Brain microvascular endothelial cell (primary cell): ENCODE measurements at regions not wholly inside any gene's neighbourhood (a gene's known extent, or its start where the extent isn't known, plus 50 kb on each side); places are given as distances from the start of the nearest gene placed in this dataset.
"Not testable (repeated sequence)": the region's sequence is repeated elsewhere in the genome, so short reads cannot be mapped to it uniquely, and the experiment has no call there.

Source experiments
- DNase-seq: peaks from one replicate; pipeline ENCODE4 v3.0.0-alpha.2; 2020
- H3K27ac ChIP-seq: fragments of 250-450 bp; sonication (Bioruptor Pico); 2 replicates; pipeline ENCODE4 v1.5.1; 2020; ENCODE audit warnings: mild to moderate bottlenecking, moderate library complexity
- H3K27me3 ChIP-seq: fragments of 250-450 bp; sonication (Bioruptor Pico); replicated peaks from 2 replicates; pipeline ENCODE4 v1.5.1; 2020; ENCODE audit warnings: mild to moderate bottlenecking
- H3K36me3 ChIP-seq: fragments of 250-450 bp; sonication (Bioruptor Pico); replicated peaks from 2 replicates; pipeline ENCODE4 v1.5.1; 2020; ENCODE audit warnings: mild to moderate bottlenecking
- H3K4me3 ChIP-seq: 2 replicates; pipeline ENCODE4 v1.5.1; 2011; ENCODE audit warnings: low read depth, mild to moderate bottlenecking, control low read depth, low read length, moderate library complexity
- in situ Hi-C: cut with HindIII; loops from 2 replicates; pipeline ENCODE4 v1.10.0; 2017; ENCODE audit warnings: low sequenced_read_pairs, low pct_ligation_motif_present
- TF ChIP-seq, protein P1 (sequence below): IDR thresholded peaks from 2 replicates; pipeline ENCODE4 v1.5.1; 2011; ENCODE audit warnings: low read depth, mild to moderate bottlenecking, moderate library complexity, low read length, control low read depth, inconsistent platforms; ENCODE audit errors: missing control alignments

DNA sequence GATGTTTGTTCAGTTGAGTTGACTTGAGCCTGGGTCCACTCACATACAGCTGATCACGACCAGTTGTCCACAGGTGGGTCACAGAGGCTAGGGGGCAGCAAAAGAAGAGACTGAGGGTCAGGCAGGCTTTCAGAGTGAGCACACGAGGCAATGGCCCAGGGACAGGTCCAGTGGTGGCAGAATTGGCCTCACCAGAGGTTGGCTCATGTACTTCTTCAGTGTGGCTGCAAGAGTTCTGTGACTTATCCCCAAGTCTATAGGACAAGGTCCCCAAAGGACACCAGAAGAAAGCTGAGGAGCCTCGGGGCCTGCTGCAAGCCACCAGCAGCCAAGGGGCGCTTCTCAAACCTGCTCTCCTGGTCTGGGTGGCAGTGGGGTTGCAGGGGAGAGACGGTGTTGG lies 219.8 kb downstream of the TFCP2L1 start:
- Histone ChIP-seq H3K27ac (no peak overlapping the region), H3K27me3 (peaks cover 6% of the 10 kb centered on the region), H3K4me3 (no peak overlapping the region), H3K36me3 (no peaks in the 10 kb centered on the region)
- TF ChIP-seq, protein P1, sequence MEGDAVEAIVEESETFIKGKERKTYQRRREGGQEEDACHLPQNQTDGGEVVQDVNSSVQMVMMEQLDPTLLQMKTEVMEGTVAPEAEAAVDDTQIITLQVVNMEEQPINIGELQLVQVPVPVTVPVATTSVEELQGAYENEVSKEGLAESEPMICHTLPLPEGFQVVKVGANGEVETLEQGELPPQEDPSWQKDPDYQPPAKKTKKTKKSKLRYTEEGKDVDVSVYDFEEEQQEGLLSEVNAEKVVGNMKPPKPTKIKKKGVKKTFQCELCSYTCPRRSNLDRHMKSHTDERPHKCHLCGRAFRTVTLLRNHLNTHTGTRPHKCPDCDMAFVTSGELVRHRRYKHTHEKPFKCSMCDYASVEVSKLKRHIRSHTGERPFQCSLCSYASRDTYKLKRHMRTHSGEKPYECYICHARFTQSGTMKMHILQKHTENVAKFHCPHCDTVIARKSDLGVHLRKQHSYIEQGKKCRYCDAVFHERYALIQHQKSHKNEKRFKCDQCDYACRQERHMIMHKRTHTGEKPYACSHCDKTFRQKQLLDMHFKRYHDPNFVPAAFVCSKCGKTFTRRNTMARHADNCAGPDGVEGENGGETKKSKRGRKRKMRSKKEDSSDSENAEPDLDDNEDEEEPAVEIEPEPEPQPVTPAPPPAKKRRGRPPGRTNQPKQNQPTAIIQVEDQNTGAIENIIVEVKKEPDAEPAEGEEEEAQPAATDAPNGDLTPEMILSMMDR, result no peak
- in situ Hi-C loops, result loop anchor here (10.0 kb wide), 1 partner anchor 360 kb away; no protein-coding TSS in a partner anchor
- DNase-seq, result no peak

- H3K36me3 ChIP-seq, result no peaks in the 10 kb centered on the region
- no peak overlapping the region for H3K27ac ChIP-seq
- H3K27me3 ChIP-seq, result peaks cover 6% of the 10 kb centered on the region
- in situ Hi-C loops, result loop anchor here (10.0 kb wide), 1 partner anchor 362 kb away; no protein-coding TSS in a partner anchor
- DNase-seq, result no peak
- TF ChIP-seq, protein P1, result no peak
- H3K4me3 ChIP-seq, result no peak overlapping the region
Observed at GRCh38 chr2:121066526-121066925, 218.5 kb downstream of the TFCP2L1 start.

GRCh38 chr2:121068851-121069250 lies 216.2 kb downstream of the TFCP2L1 start:
- in situ Hi-C loops, result loop anchor here (10.0 kb wide), 1 partner anchor 364 kb away; no protein-coding TSS in a partner anchor
- TF ChIP-seq, protein P1, result no peak
- DNase-seq, result no peak
- Histone ChIP-seq H3K27ac (no peak overlapping the region), H3K4me3 (no peak overlapping the region), H3K27me3 (peaks cover 4% of the 10 kb centered on the region), H3K36me3 (no peaks in the 10 kb centered on the region)

DNA sequence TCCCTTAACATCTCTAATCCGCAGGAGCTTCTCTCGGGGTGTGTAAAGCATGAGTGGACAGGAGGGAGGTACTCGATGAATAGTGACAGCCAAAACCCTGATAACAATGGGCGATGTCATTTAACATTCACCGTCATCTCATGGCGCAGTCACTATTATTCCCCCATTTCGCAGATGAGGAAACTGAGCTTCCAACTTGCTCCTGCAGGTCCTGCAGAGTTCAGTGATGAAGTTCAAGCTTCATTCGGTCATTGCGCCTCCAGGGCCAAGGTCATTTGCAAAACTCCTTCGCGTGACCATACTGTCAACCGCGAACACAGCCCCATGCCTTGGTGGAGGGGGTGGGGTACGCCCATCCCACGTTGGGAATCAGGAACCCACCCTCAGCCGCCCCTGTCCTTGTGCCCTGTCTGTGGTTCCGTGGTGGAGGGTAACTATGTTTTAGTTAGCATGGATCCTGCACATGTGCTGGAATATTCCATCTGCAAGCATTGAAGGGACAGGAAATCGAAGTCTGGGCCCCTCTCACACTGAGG lies 215.5 kb downstream of the TFCP2L1 start:
- no peak overlapping the region for H3K27ac ChIP-seq
- DNase-seq, result no peak
- no peaks in the 10 kb centered on the region for H3K27me3 ChIP-seq
- in situ Hi-C loops, result loop anchor here (10.0 kb wide), 1 partner anchor 365 kb away; no protein-coding TSS in a partner anchor
- H3K4me3 ChIP-seq, result no peak overlapping the region
- TF ChIP-seq, protein P1, result no peak
- no peaks in the 10 kb centered on the region for H3K36me3 ChIP-seq

DNA sequence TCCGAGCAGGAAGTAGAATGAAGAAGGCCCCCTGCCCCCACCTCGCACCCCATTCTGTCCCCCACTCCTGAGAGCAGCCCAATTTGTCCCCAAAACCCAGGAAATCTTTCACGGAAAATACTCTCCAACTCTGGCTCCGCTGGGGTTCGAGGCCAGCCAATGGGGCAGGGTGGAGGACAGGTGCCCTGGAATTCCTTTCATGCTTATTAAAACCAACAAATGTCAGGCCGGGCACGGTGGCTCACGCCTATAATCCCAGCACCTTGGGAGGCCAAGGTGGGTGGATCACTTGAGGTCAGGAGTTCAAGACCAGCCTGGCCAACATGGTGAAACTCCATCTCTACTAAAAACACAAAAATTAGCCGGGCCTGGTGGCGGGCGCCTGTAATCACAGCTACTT lies 214.9 kb downstream of the TFCP2L1 start:
- DNase-seq, H3K27ac ChIP-seq, H3K36me3 ChIP-seq, H3K4me3 ChIP-seq, H3K27me3 ChIP-seq, in situ Hi-C loops: not testable (repeated sequence)

GRCh38 chr2:121071034-121071504 lies 213.9 kb downstream of the TFCP2L1 start:
- in situ Hi-C loops, result no loop called here

More at GRCh38 chr2:121071034-121071504, 213.9 kb downstream of the TFCP2L1 start:
- Histone ChIP-seq H3K36me3 (no peaks in the 10 kb centered on the region), H3K27ac (no peak overlapping the region), H3K4me3 (no peak overlapping the region), H3K27me3 (no peaks in the 10 kb centered on the region)
- TF ChIP-seq, protein P1, result peak; percentile 95
- peak; percentile 64 for DNase-seq
